Ovary (tissue), 3 donors: ENCODE measurements at regions not wholly inside any gene's neighbourhood (a gene's known extent, or its start where the extent isn't known, plus 50 kb on each side); places are given as distances from the start of the nearest gene placed in this dataset.

ENCODE experiments used
- CTCF ChIP-seq, 3 donors: fragments of 450-650 bp in 2 of 3; fragments of 200-600 bp in 1 of 3; IDR thresholded peaks; one replicate each; pipeline versions ENCODE4 v1.5.1 to v1.8.0; 2016 to 2022; ENCODE audit warnings: antibody characterized with exemption in 3 of 3, mild to moderate bottlenecking in 1 of 3
- EP300 ChIP-seq: sonication (generic); formaldehyde crosslinking; IDR thresholded peaks from one replicate; pipeline ENCODE4 v1.6.1; 2017; ENCODE audit warnings: antibody characterized with exemption
- donor health status: DM: no; HTN: no; CAD: no.

- TF ChIP-seq CTCF (IDR thresholded peaks at IDR 0.05) (no peak), EP300 (no peak)
These were observed 1004.6 kb upstream of the TMEFF2 start for GRCh38 chr2:193199322-193199721.
